Suppressor macrophage treated with lipopolysaccharide for 4 hours (primary cell): ENCODE measurements at regions not wholly inside any gene's neighbourhood (a gene's known extent, or its start where the extent isn't known, plus 50 kb on each side); places are given as distances from the start of the nearest gene placed in this dataset.
A peak's percentile ranks its signal among the peaks of the same experiment; 100 is the strongest.
"Not testable (repeated sequence)": the region's sequence is repeated elsewhere in the genome, so short reads cannot be mapped to it uniquely, and the experiment has no call there.

Source experiments
- DNase-seq: peaks from one replicate; pipeline ENCODE4 v3.0.0-alpha.2; 2020

- no peak for DNase-seq
These were observed 324.7 kb upstream of the FAM47C start for GRCh38 chrX:36683507-36683906.

- no peak for DNase-seq
These were observed 324.1 kb upstream of the FAM47C start for GRCh38 chrX:36684053-36684452.

- no peak for DNase-seq
These were observed 286.2 kb upstream of the FAM47C start for GRCh38 chrX:36721990-36722389.

GRCh38 chrX:36753602-36754001 is 254.6 kb upstream of the FAM47C start:
- no peak for DNase-seq

- DNase-seq, result no peak
These were observed 220.4 kb upstream of the FAM47C start for GRCh38 chrX:36787752-36788151.

- no peak for DNase-seq
These were observed 205.0 kb upstream of the FAM47C start for GRCh38 chrX:36803151-36803550.

GRCh38 chrX:36804066-36804465 is 204.1 kb upstream of the FAM47C start:
- no peak for DNase-seq

GRCh38 chrX:36844857-36845256 is 163.3 kb upstream of the FAM47C start:
- DNase-seq, result no peak

- DNase-seq, result no peak
These were observed 160.7 kb upstream of the FAM47C start for GRCh38 chrX:36847496-36847895.

- no peak for DNase-seq
These were observed 158.8 kb upstream of the FAM47C start for GRCh38 chrX:36849407-36849806.

GRCh38 chrX:36856849-36857248 is 151.3 kb upstream of the FAM47C start:
- no peak for DNase-seq

- DNase-seq, result no peak
These were observed 148.9 kb upstream of the FAM47C start for GRCh38 chrX:36859231-36859630.

- no peak for DNase-seq
These were observed 146.6 kb upstream of the FAM47C start for GRCh38 chrX:36861601-36862000.

- peak; percentile 24 for DNase-seq
These were observed 141.0 kb upstream of the FAM47C start for GRCh38 chrX:36867143-36867542.

- DNase-seq, result no peak
These were observed 139.6 kb upstream of the FAM47C start for GRCh38 chrX:36868592-36868991.

GRCh38 chrX:36869457-36869856 is 138.7 kb upstream of the FAM47C start:
- DNase-seq, result no peak

- no peak for DNase-seq
These were observed 110.5 kb upstream of the FAM47C start for GRCh38 chrX:36897690-36898089.

- no peak for DNase-seq
These were observed 109.9 kb upstream of the FAM47C start for GRCh38 chrX:36898301-36898700.

GRCh38 chrX:36904561-36904960 is 103.6 kb upstream of the FAM47C start:
- DNase-seq, result not testable (repeated sequence)

- DNase-seq, result peak; percentile 18
These were observed 99.1 kb upstream of the FAM47C start for GRCh38 chrX:36908801-36909675.

- DNase-seq, result no peak
These were observed 98.5 kb upstream of the FAM47C start for GRCh38 chrX:36909676-36910030.

GRCh38 chrX:36913551-36913950 is 94.6 kb upstream of the FAM47C start:
- DNase-seq, result no peak

- DNase-seq, result no peak
These were observed 91.2 kb upstream of the FAM47C start for GRCh38 chrX:36916941-36917340.

GRCh38 chrX:36927712-36928111 is 80.5 kb upstream of the FAM47C start:
- DNase-seq, result no peak

- no peak for DNase-seq
These were observed 77.7 kb upstream of the FAM47C start for GRCh38 chrX:36930491-36930890.
